Mesenchymal stem cell (in vitro differentiated cells and primary cell): ENCODE measurements at regions not wholly inside any gene's neighbourhood (a gene's known extent, or its start where the extent isn't known, plus 50 kb on each side); places are given as distances from the start of the nearest gene placed in this dataset.

ENCODE experiments used
- DNase-seq: peaks from one replicate; pipeline ENCODE4 v3.0.0-alpha.2; 2013
- H2AFZ ChIP-seq: one replicate; pipeline ENCODE4 v1.6.1; 2013; ENCODE audit warnings: low read depth, mild to moderate bottlenecking, control low read depth, inconsistent platforms, low read length, moderate library complexity
- H2AK5ac ChIP-seq: 2 replicates; pipeline ENCODE4 v1.6.1; 2013; ENCODE audit warnings: low read length, moderate library complexity, mild to moderate bottlenecking, inconsistent platforms; ENCODE audit not compliant: severe bottlenecking
- H2BK120ac ChIP-seq: one replicate; pipeline ENCODE4 v1.6.1; 2013; ENCODE audit warnings: low read depth, mild to moderate bottlenecking, inconsistent platforms, low read length, moderate library complexity
- H2BK12ac ChIP-seq, 2 experiments: one replicate each; pipeline ENCODE4 v1.6.1; 2013; ENCODE audit warnings: inconsistent platforms in 2 of 2, low read length in 2 of 2, mild to moderate bottlenecking in 2 of 2, moderate library complexity in 2 of 2, control low read depth in 1 of 2
- H2BK15ac ChIP-seq: one replicate; pipeline ENCODE4 v1.6.1; 2013; ENCODE audit warnings: mild to moderate bottlenecking, low read depth, inconsistent platforms; ENCODE audit not compliant: poor library complexity, severe bottlenecking
- H2BK5ac ChIP-seq: 2 replicates; pipeline ENCODE4 v1.6.1; 2013; ENCODE audit warnings: low read depth, mild to moderate bottlenecking, low read length, control low read depth, inconsistent platforms; ENCODE audit not compliant: poor library complexity, severe bottlenecking
- H3K14ac ChIP-seq, 2 experiments: one replicate each; pipeline ENCODE4 v1.6.1; 2013; ENCODE audit warnings: inconsistent platforms in 2 of 2, low read length in 2 of 2, control low read depth in 1 of 2, mild to moderate bottlenecking in 1 of 2, moderate library complexity in 1 of 2
- H3K18ac ChIP-seq, 2 experiments: one replicate each; pipeline ENCODE4 v1.6.1; 2013; ENCODE audit warnings: inconsistent platforms in 2 of 2, low read length in 2 of 2, control low read depth in 1 of 2, low read depth in 1 of 2, mild to moderate bottlenecking in 1 of 2
- H3K23ac ChIP-seq, 2 experiments: one replicate each; pipeline ENCODE4 v1.6.1; 2013; ENCODE audit warnings: inconsistent platforms in 2 of 2, low read length in 2 of 2, mild to moderate bottlenecking in 2 of 2, moderate library complexity in 2 of 2, control low read depth in 1 of 2
- H3K27ac ChIP-seq: 2 replicates; pipeline ENCODE4 v1.5.1; 2013; ENCODE audit warnings: mild to moderate bottlenecking, moderate library complexity, low read length, control low read depth, inconsistent platforms; ENCODE audit not compliant: poor library complexity, severe bottlenecking
- H3K27me3 ChIP-seq, 2 experiments: 2 replicates each; pipeline versions ENCODE4 v1.6.1 to v1.7.0; 2013; ENCODE audit warnings: low read length in 2 of 2, mild to moderate bottlenecking in 2 of 2, moderate library complexity in 2 of 2, control low read depth in 1 of 2, inconsistent platforms in 1 of 2; ENCODE audit not compliant: control insufficient read depth in 1 of 2, insufficient read depth in 1 of 2
- H3K36me3 ChIP-seq, 2 experiments: 2 replicates each; pipeline versions ENCODE4 v1.6.1 to v1.7.0; 2013; ENCODE audit warnings: low read length in 2 of 2, control low read depth in 1 of 2, inconsistent platforms in 1 of 2, low read depth in 1 of 2, mild to moderate bottlenecking in 1 of 2; ENCODE audit not compliant: insufficient read depth in 2 of 2, control insufficient read depth in 1 of 2
- H3K4ac ChIP-seq, 2 experiments: one replicate each; pipeline ENCODE4 v1.6.1; 2013; ENCODE audit warnings: inconsistent platforms in 2 of 2, low read length in 2 of 2, mild to moderate bottlenecking in 2 of 2, moderate library complexity in 2 of 2, control low read depth in 1 of 2, low read depth in 1 of 2
- H3K4me1 ChIP-seq: 2 replicates; pipeline ENCODE4 v1.6.1; 2013; ENCODE audit warnings: low read depth, low read length, control low read depth; ENCODE audit not compliant: control insufficient read depth, insufficient read depth
- H3K4me2 ChIP-seq: 2 replicates; pipeline ENCODE4 v1.6.1; 2013; ENCODE audit warnings: low read length, mild to moderate bottlenecking, inconsistent platforms; ENCODE audit not compliant: poor library complexity, severe bottlenecking
- H3K4me3 ChIP-seq, 2 experiments: 2 replicates each; pipeline versions ENCODE4 v1.5.1 to v1.7.0; 2013; ENCODE audit warnings: low read length in 2 of 2, mild to moderate bottlenecking in 2 of 2, control low read depth in 1 of 2, low read depth in 1 of 2; ENCODE audit not compliant: insufficient read depth in 1 of 2
- H3K79me1 ChIP-seq: replicated peaks from 2 replicates; pipeline ENCODE4 v1.6.1; 2013; ENCODE audit warnings: mild to moderate bottlenecking, control low read depth, low read length, inconsistent platforms; ENCODE audit not compliant: poor library complexity, severe bottlenecking
- H3K9ac ChIP-seq: 2 replicates; pipeline ENCODE4 v1.7.0; 2013; ENCODE audit warnings: mild to moderate bottlenecking, low read length, moderate library complexity
- H3K9me3 ChIP-seq: 2 replicates; pipeline ENCODE4 v1.7.0; 2013; ENCODE audit warnings: mild to moderate bottlenecking, low read length; ENCODE audit not compliant: control insufficient read depth
- H4K8ac ChIP-seq: one replicate; pipeline ENCODE4 v1.6.1; 2013; ENCODE audit warnings: inconsistent platforms, mild to moderate bottlenecking, low read length, moderate library complexity
- H4K91ac ChIP-seq: one replicate; pipeline ENCODE4 v1.6.1; 2013; ENCODE audit warnings: mild to moderate bottlenecking, low read length, inconsistent platforms
- WGBS: methylation state at CpG from one replicate; pipeline ENCODE4 v1.1.7; 2013; ENCODE audit warnings: mixed read lengths; 5-methylcytosine and 5-hydroxymethylcytosine counted together

GRCh38 chr4:15303052-15303641 lies 124.7 kb upstream of the C1QTNF7 start:
- WGBS = under 1% methylated on average over 2 of the region's 2 CpGs
- no peak overlapping the region for H3K4me3 ChIP-seq

GRCh38 chr4:15314974-15315373 lies 112.9 kb upstream of the C1QTNF7 start:
- Histone ChIP-seq H2BK120ac (no peak overlapping the region), H3K27ac (no peak overlapping the region), H3K18ac (no peak overlapping the region), H4K91ac (no peak overlapping the region), H2AK5ac (no peak overlapping the region), H4K8ac (no peak overlapping the region), H3K14ac (no peak overlapping the region), H2BK15ac (no peak overlapping the region), H3K9ac (no peak overlapping the region), H3K9me3 (no peaks in the 10 kb centered on the region), H3K4me3 (no peak overlapping the region), H3K27me3 (no peaks in the 10 kb centered on the region), H3K79me1 (no peaks in the 10 kb centered on the region), H2BK12ac (no peak overlapping the region), H3K4ac (no peak overlapping the region), H3K4me2 (no peak overlapping the region), H3K4me1 (no peaks in the 10 kb centered on the region), H2AFZ (no peak overlapping the region), H3K36me3 (no peaks in the 10 kb centered on the region), H2BK5ac (no peak overlapping the region), H3K23ac (no peak overlapping the region)
- DNase-seq = peak; percentile 62
- 6% methylated on average over 1 of the region's 3 CpGs for WGBS

More at GRCh38 chr4:15303052-15303641, 124.7 kb upstream of the C1QTNF7 start:
- no peak overlapping the region for H2BK15ac ChIP-seq
- no peak overlapping the region for H2BK5ac ChIP-seq
- H2BK120ac ChIP-seq = peak overlapping the region; percentile 82
- H3K4me2 ChIP-seq = no peak overlapping the region
- H2AFZ ChIP-seq = no peak overlapping the region
- peak overlapping the region; percentile 27 for H3K27ac ChIP-seq
- H3K36me3 ChIP-seq = no peaks in the 10 kb centered on the region
- DNase-seq = peak; percentile 96
- peak overlapping the region; percentile 65 to 86 for H3K18ac ChIP-seq
- H3K4me1 ChIP-seq = no peaks in the 10 kb centered on the region
- H3K79me1 ChIP-seq = no peaks in the 10 kb centered on the region
- H2AK5ac ChIP-seq = no peak overlapping the region
- H3K9ac ChIP-seq = peak overlapping the region; percentile 34
- H4K8ac ChIP-seq = peak overlapping the region; percentile 10
- H3K9me3 ChIP-seq = no peaks in the 10 kb centered on the region
- no peak overlapping the region for H3K14ac ChIP-seq
- no peak overlapping the region for H3K23ac ChIP-seq
- H3K27me3 ChIP-seq = no peaks in the 10 kb centered on the region
- H4K91ac ChIP-seq = peak overlapping the region; percentile 10
- peak overlapping the region in 1 of 2 experiments; percentile 69 for H3K4ac ChIP-seq
- H2BK12ac ChIP-seq = peak overlapping the region; percentile 57 to 70

- Histone ChIP-seq H3K4ac (no peak overlapping the region), H3K14ac (no peak overlapping the region), H2AFZ (no peak overlapping the region), H2BK15ac (no peak overlapping the region), H3K27ac (no peak overlapping the region), H4K91ac (no peak overlapping the region), H3K4me2 (no peak overlapping the region), H2BK120ac (no peak overlapping the region), H3K9me3 (no peaks in the 10 kb centered on the region), H3K27me3 (peaks cover 0 to 6% of the 10 kb centered on the region in 2 experiments), H3K9ac (no peak overlapping the region), H3K4me3 (no peak overlapping the region), H3K18ac (no peak overlapping the region), H2AK5ac (no peak overlapping the region), H3K79me1 (no peaks in the 10 kb centered on the region), H3K23ac (no peak overlapping the region), H3K36me3 (no peaks in the 10 kb centered on the region), H4K8ac (no peak overlapping the region), H2BK12ac (no peak overlapping the region), H2BK5ac (no peak overlapping the region), H3K4me1 (no peaks in the 10 kb centered on the region)
- 15% methylated on average over 1 of the region's 3 CpGs for WGBS
- DNase-seq = peak; percentile 56
Measured at GRCh38 chr4:15317246-15317645, 110.6 kb upstream of the C1QTNF7 start.

- Histone ChIP-seq H4K8ac (no peak overlapping the region), H3K9ac (no peak overlapping the region), H2AK5ac (no peak overlapping the region), H3K27ac (no peak overlapping the region), H3K79me1 (no peaks in the 10 kb centered on the region), H3K4me1 (no peaks in the 10 kb centered on the region), H3K18ac (peak overlapping the region in 1 of 2 experiments; percentile 22), H3K4ac (no peak overlapping the region), H4K91ac (no peak overlapping the region), H3K23ac (no peak overlapping the region), H2BK15ac (no peak overlapping the region), H3K4me2 (no peak overlapping the region), H2BK5ac (no peak overlapping the region), H3K14ac (no peak overlapping the region), H2AFZ (no peak overlapping the region), H3K27me3 (peaks cover 0 to 7% of the 10 kb centered on the region in 2 experiments), H3K4me3 (no peak overlapping the region), H3K36me3 (no peaks in the 10 kb centered on the region), H2BK120ac (no peak overlapping the region), H3K9me3 (no peaks in the 10 kb centered on the region), H2BK12ac (peak overlapping the region in 1 of 2 experiments; percentile 63)
- peak; percentile 42 for DNase-seq
- WGBS = 50% methylated on average over 1 of the region's 4 CpGs
Measured at GRCh38 chr4:15318621-15319348, 109.0 kb upstream of the C1QTNF7 start.
